HG02610 (cell line): ENCODE measurements at regions not wholly inside any gene's neighbourhood (a gene's known extent, or its start where the extent isn't known, plus 50 kb on each side); places are given as distances from the start of the nearest gene placed in this dataset.
"Not testable (repeated sequence)": the region's sequence is repeated elsewhere in the genome, so short reads cannot be mapped to it uniquely, and the experiment has no call there.

Source experiments
- ATAC-seq: cut with Tn5 transposase; IDR thresholded peaks from one replicate; pipeline ENCODE4 v1.9.1; 2021; ENCODE audit warnings: mild to moderate bottlenecking, moderate library complexity; ENCODE audit not compliant: unreplicated experiment

DNA sequence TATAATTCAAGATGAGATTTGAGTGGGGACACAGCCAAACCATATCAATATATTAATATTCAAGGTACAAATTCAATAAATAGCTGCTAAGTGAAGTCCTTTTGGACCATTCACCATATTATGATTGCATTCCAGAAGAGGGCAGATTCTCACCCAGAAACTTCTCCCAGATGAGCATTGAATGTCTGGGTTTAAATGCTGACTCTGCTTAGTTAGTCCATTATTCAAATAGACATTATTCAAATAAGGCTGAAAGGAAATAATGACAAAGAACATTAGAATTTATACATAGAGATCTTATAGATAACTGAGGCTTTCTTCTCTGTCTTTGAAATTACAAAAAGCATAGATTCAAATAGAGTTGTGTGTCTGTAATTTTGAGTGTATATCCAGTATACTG lies 579.4 kb upstream of the SLC8A1 start:
- no peak for ATAC-seq

DNA sequence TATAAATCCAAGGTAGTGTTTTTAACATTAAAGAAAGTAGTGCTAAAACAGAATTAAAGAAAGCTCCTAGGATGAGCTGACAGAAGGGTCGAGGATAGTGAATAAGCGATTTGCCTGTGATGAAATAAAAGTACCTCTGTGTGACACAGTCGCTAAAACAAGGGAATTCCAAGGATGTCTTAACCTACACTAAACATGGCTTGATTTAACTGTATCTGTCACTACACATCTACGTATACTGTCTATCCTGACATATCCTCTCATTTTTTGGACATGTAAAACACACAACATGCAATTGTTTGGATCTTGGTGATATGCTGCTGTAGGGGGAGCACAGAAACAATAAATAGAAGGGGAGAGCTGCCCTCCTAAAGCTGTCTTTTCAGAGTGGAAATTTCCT lies 580.8 kb upstream of the SLC8A1 start:
- ATAC-seq = no peak

DNA sequence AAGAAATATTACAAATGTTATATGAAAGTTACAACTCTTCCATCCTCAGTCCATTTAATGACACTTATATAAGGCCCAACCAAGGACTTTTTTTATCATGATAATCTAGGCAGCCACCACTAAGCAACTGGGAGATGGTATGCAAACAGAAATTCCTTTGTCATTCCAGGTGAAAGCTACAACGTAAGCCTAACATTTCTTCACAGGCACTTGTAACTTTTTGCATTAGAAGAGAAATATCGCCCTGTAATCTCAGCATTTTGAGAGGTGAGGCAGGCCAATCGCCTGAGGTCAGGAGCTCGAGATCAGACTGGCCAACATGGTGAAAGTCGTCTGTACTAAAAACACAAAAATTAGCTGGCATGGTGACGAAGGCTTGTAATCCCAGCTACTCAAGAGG lies 581.2 kb upstream of the SLC8A1 start:
- ATAC-seq = no peak

DNA sequence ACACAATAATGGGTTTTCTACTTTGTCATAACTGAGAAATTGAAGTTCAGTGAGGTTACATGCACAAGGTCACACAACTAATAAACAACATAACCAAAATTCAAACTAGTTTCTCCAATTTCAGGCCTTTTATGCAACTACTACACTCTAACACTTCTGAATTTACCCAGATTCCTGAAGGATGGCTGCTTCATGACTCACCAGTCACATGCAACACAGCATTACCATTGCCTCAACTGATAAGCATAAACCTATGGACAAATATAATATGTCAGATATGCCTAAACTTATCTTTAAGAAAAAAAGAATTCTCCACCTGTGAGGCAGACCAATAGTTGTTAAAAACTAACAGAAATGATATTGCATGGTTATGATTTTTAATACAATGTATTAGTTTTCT lies 586.5 kb upstream of the SLC8A1 start:
- no peak for ATAC-seq

DNA sequence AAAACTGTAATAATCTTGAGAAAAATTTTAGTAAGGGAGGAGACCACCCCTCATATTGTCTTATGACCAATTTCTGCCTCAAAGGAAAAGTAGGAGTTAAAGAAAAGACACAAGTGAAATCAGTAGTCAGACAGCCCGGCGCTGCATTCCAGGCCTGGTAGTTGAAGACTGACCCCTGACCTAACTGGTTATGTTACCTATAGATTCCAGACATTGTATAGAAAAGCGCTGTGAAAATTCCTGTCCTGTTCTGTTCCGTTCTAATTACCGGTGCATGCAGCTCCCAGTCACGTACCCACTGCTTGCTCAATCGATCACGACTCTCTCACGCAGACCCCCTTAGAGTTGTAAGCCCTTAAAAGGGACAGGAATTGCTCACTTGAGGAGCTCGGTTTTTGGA lies 587.9 kb upstream of the SLC8A1 start:
- ATAC-seq = not testable (repeated sequence)

DNA sequence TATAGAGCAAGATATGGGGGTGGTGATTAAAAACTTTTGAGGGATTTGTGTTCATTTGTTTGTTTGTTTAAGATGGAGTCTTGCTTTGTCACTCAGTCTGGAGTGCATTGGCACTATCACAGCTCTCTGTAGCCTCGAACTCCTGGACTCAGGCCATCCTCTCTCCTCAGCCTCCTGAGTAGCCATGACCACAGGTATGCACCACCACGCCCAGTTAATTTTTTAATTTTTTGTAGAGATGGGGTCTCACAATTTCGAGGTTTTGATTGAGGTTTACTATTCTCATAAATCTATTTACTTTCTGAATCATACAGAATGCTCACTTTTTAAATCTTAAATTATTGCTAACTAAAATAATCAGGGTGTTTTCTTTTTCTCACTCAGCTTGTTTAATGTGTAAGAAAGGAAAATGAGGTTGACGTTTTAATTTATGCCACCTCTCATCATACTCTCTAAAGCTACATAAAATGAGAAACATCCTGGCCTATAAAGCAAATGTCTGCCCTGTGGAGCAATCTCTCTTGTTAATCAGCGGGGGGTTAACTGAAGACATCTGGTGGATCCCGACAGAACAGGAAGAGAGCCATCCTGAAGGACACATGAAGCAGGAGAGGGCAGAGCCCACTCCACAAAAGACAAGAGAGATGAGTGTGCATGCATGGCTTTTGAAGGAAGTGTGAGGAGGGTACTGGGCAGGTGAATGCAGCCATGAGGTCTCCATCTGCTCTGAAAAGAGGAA lies 589.1 kb upstream of the SLC8A1 start:
- no peak for ATAC-seq

DNA sequence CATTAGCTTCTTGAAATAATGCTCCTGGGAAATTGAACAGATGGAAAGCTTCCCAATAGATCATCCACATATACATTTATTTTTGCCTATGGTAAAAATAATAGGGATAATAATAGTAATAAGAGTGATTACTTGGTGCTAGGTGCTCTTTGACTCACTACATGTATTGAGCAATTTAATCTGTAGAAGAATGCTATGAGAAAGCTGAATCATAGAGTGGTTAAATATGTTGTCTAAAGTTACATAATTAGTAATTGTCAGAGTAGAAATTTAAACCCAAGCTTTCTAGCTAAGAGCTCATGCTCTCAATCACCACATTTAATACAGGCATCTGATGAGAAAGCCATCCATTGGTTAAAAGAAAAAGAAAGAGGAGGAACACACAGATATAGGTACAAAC lies 590.5 kb upstream of the SLC8A1 start:
- ATAC-seq = no peak

DNA sequence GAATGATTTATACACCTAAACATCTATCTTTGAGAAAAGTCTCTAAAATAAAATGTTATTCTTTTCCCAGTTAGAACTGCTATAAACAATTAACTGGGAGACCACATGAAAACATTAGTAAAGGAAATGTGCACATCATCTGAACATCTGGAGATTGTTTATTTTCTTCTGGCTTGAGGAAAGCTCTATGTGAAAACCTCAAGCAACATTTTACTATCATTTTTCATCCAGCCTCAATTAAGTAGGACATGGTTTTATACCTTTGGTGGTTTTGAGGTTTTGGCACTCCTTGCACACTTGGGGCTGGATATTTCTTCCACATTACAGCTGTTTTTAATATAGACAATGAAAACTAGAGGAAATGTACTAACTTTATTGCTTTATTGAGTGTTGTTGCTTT lies 609.5 kb upstream of the SLC8A1 start:
- ATAC-seq = no peak

DNA sequence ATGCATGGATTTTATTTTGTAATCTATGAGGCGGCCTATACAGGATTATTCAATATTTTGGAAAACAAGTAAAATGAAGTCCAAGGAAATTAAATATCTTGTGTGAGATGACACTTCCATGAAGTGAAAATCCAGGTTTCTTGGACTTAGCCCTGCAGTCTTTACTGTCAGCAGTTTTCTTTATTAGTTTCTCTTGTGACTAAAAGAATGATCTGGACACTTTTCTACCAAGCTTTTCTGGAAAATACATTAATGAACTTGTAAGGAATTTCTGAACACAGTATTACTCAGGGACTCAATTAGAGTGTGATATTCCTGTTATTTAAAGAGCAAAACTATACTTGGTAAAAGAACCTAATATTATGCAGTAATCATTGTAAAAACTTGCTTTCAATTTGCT lies 610.4 kb upstream of the SLC8A1 start:
- no peak for ATAC-seq

DNA sequence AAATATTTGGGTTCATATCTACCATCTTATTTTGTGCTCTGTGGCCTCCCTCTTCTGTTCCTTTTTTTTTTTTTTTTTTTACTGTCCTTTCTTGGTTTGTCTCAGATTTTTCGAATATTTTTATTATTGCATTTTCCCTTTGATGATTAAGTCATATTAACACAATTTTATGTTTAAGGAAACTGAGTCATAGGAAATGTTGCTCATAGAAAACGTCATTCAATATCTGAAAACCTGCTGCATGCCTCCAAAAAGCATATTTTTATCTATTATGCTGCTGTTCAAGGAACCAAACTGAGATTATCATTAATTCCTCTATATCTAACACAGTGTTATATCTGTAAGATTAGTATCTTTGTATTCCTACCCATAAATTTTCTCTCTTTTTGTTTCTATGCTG lies 614.3 kb upstream of the SLC8A1 start:
- ATAC-seq = no peak

DNA sequence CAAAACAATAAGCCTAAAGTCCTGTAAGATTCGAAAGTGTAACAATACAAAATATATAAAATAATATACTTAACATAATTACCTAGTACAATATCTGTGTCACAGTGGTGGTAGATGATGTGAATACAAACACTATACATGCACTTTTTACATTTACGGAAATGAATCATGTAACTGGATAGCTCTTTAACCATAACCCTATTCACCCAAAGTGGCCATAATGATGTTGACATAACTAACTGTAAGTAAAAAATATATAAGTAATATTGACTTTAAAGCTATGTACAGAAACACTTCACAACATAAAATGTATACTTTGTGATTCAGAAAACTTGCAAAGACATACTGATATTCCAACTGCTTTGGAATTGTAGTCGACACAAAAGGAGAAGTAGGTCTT lies 616.9 kb upstream of the SLC8A1 start:
- no peak for ATAC-seq

DNA sequence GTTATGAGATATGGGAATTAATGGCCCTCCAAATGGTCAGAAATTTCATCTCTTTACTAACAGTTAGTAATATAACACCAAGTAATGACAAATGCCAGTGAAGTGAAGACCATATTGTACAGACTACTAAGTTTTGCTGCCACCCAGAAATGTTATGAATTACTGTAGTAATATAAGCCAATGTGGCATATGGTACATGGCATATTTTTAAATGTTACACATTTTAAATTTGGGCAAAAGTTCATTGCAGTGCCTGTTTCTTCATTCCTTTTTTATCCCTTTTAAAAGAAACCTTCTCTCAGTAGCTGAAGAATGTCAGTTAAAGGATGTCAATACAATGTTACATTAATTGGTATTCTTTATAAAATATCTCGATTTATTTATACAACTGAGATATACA lies 626.5 kb upstream of the SLC8A1 start:
- ATAC-seq = no peak

DNA sequence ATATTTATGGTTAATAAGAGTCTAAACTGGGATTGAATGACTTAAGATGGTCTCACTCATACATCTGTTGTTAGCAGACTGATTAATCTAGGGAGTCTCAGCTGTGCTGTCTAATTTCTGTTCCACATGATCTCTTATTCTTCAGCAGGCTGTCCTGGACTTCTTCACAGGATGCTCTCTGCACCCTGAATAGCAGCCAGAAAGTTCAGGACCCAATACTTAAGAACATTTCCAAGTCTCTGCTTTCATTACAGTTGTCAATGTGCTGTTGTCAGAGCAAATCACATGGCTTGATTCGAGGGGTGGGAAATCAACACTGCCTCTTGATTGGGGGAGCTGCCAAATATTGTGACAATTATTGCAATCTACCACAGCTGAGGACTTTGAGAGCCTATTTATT lies 627.1 kb upstream of the SLC8A1 start:
- no peak for ATAC-seq

DNA sequence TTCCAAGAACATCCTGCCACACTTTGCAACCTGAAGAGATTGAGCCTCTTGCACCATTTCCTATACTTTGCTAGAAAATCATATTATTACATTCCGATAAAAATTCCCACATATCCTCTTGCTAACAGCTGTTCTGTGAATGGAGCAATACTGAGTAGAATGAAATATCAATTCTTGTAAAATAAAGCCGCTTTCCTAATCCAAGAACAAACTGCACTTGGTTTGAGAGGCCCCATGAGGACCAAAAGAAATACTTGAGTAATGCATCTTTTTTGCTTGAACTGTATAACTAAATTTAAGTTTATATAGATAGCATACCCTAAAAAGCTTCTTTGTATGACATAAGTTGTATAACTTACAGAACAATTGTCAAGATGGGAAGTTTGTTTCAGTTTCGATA lies 632.4 kb upstream of the SLC8A1 start:
- no peak for ATAC-seq

DNA sequence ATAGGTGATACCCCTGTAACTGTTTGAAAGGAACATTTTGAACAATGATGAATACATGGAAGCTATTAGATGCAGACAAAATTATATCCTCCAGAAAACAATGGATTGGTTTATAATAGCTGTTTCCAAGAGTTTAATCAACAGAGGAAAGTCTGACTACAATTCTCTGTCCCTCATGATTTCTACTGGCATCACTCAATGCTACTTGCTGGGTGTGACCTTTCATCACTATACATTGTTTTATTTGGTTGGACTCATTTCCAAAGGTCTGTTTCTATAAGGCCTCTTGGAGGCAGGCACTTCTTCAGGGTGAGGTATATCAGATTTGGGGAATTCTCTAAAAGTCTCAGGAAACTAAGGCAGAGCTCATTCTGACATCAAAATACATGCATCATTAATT lies 636.1 kb upstream of the SLC8A1 start:
- no peak for ATAC-seq

DNA sequence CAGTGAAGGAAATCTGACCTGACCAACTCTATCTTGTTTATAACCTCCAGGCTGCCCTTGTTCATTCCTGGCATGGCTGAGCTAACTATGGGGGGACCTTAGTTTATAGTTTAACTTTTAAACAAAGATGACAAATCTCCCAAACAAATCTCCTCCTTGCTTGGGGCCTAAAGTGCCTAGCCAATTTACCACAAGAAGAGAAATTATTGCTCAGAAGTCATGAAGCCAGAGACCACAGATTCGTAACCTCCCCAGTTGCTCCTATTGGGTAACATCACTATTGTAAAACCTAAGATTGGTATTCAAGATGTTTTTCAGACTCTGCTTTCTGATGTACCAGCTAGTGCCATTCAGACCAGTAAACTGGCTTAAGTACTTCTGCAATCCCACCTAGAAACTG lies 649.4 kb upstream of the SLC8A1 start:
- ATAC-seq = no peak

DNA sequence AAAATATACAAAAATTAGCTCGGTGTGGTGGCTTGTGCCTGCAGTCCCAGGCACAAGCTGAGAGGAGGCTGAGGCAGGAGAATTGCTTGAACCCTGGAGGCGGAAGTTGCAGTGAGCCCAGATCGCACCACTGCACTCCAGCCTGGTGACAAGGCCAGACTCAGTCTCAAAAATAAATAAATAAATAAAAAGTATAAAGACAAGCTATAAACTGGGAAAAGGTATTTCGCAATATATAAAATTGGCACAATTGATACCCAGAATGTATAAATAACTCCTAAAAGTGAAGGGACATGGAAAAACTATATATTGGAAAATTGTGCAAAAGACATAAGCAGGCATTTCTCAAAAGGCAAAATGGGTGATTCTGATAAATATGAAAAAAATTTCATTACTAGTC lies 657.9 kb upstream of the SLC8A1 start:
- no peak for ATAC-seq

DNA sequence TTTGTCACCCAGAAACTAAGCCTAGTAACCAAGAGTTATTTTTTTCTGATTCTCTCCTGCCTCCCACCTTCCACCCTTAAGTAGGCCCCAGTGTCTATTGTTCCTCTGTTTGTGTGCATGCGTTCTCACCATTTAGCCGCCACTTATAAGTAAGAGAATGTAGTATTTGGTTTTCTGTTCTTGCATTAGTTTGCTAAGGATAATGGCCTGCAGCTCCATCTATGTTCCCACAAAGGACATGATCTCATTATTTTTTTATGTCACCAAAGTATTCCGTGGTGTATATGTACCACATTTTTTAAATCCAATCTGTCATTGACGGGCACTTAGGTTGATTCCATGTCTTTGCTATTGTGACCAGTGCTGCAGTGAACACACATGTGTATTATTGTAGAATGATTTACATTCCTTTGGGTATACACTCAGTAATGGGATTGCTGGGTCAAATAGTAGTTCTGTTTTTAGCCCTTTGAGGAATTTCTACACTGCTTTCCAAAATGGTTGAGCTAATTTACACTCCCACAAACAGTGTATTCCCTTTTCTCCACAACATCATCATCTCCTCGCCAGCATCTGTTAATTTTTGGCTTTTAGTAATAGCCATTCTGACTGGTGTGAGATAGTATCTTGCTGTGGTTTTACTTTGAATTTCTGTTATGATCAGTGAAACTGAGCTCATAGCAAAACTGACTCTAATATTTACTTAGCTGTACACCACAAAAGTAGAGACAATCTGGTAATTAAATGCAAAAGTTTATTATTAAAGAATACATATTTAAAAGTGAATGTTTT lies 660.1 kb upstream of the SLC8A1 start:
- ATAC-seq = no peak

DNA sequence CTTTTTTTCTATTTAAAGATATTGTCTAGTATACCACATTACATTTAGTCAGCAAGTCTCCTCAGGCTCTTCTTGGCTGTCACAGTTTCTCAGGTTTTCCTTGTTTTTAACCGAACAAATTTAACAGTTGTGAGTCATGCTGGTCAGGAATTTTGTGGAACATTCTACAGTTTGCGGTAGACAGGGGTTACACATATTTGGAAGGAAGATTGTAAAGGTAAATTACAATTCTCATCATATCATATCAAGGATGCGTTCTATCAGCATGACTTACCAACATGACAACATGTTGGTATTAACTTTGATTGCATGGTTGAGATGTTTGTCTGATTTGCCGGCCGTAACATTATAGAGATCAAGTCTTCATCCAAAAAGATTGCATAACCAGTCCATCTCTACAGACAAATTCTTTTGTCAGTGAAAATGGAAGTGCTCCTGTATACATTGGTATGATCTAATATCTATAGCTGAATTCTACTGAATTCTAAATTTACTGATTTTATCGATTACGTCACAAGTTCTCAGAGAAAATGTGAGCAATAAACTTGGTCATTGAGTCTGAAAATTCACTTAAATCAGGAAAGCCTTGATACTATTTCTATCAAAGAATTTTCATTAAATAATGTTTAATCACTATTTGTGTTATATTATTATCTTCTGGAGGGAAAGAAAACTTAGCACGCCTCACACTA lies 664.4 kb upstream of the SLC8A1 start:
- no peak for ATAC-seq

DNA sequence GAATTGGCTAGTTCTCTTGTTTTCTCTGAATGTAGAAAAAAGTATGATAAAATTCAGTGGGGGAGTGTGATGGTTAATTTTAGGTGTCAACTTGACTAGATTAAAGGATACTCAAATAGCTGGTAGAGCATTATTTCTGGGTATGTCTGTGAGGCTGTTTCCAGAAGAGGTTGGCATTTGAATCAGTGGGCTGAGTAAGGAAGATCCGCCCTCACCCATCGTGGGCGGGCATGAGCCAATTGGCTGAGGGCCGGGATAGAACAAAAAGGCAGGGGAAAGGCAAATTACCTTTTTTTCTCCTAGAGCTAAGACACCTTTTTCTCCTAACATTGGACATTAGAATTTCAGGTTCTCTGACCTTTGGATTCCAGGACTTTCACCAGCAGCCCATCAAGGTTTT lies 667.6 kb upstream of the SLC8A1 start:
- ATAC-seq = no peak

DNA sequence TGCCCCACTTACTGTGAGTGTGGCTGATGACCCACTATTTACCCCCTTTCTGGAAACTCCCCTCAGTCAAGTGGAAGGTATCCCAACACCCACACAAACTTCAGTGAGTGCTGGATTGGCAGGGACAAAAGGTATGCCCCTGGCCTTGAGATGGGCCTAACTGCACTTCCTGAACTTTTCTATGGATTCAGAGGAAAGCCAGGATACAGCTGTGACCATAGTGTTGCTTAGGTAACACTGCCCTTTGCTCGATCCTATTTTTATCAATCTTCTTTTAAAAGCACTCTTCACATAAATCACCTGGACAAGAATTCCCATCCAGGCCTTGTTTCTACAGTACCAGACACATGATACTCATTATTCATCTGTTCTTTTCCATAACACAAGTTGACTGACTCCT lies 671.5 kb upstream of the SLC8A1 start:
- ATAC-seq = no peak

DNA sequence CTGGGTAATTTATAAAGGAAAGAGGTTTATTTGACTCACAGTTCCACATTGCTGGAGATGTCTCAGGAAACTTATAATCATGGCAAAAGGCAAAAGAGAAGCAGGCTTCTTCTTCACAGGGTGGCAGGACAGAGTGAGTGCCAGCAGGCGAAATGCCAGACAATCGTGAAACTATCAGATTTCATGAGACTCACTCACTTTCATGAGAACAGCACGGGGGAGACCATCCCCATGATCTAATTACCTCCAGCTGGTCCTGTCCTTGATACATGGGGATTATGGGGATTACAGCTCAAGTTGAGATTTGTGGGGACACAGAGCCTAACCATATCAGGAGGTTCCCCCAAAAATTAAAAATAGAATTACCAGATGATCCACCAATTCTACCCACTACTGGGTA lies 675.5 kb upstream of the SLC8A1 start:
- ATAC-seq = no peak
